Skin epidermis (tissue), 12 donors: ENCODE measurements at regions not wholly inside any gene's neighbourhood (a gene's known extent, or its start where the extent isn't known, plus 50 kb on each side); places are given as distances from the start of the nearest gene placed in this dataset.
"Not testable (repeated sequence)": the region's sequence is repeated elsewhere in the genome, so short reads cannot be mapped to it uniquely, and the experiment has no call there.

ENCODE experiments used
- H3K27ac ChIP-seq, 21 experiments: fragments of 200-600 bp; sonication (generic) in 11 of 21; one replicate each; pipeline ENCODE4 v1.5.0; 2020; ENCODE audit warnings: mild to moderate bottlenecking in 3 of 21, inconsistent platforms in 2 of 21, moderate library complexity in 2 of 21
- H3K4me3 ChIP-seq, 7 experiments: fragments of 200-600 bp; sonication (generic) in 2 of 7; one replicate each; pipeline ENCODE4 v1.5.0; 2020; ENCODE audit warnings: inconsistent platforms in 2 of 7, mild to moderate bottlenecking in 2 of 7, moderate library complexity in 1 of 7

GRCh38 chr16:64292161-64292560 lies 829.7 kb downstream of the CDH11 start:
- Histone ChIP-seq H3K27ac (no peak overlapping the region), H3K4me3 (no peak overlapping the region)

GRCh38 chr16:64290461-64290860 lies 831.4 kb downstream of the CDH11 start:
- Histone ChIP-seq H3K4me3 (no peak overlapping the region), H3K27ac (no peak overlapping the region)

GRCh38 chr16:64287655-64288528 lies 834.0 kb downstream of the CDH11 start:
- no peak overlapping the region for H3K27ac ChIP-seq
- no peak overlapping the region for H3K4me3 ChIP-seq

- Histone ChIP-seq H3K27ac (no peak overlapping the region), H3K4me3 (no peak overlapping the region)
Observed at GRCh38 chr16:64282181-64282580, 839.7 kb downstream of the CDH11 start.

- Histone ChIP-seq H3K27ac (no peak overlapping the region), H3K4me3 (no peak overlapping the region)
Observed at GRCh38 chr16:64280317-64280716, 841.5 kb downstream of the CDH11 start.

GRCh38 chr16:64278196-64278595 lies 843.7 kb downstream of the CDH11 start:
- Histone ChIP-seq H3K27ac (no peak overlapping the region), H3K4me3 (no peak overlapping the region)

GRCh38 chr16:64276646-64277045 lies 845.2 kb downstream of the CDH11 start:
- Histone ChIP-seq H3K4me3 (no peak overlapping the region), H3K27ac (no peak overlapping the region)

- Histone ChIP-seq H3K4me3 (no peak overlapping the region), H3K27ac (no peak overlapping the region)
Observed at GRCh38 chr16:64272028-64272427, 849.8 kb downstream of the CDH11 start.

- H3K4me3 ChIP-seq: no peak overlapping the region
- no peak overlapping the region for H3K27ac ChIP-seq
Observed at GRCh38 chr16:64269756-64270155, 852.1 kb downstream of the CDH11 start.

GRCh38 chr16:64265756-64266155 lies 856.1 kb downstream of the CDH11 start:
- Histone ChIP-seq H3K4me3 (no peak overlapping the region), H3K27ac (no peak overlapping the region)

- H3K27ac ChIP-seq, H3K4me3 ChIP-seq: not testable (repeated sequence)
Observed at GRCh38 chr16:64260631-64261401, 861.0 kb downstream of the CDH11 start.

GRCh38 chr16:64254443-64255367 lies 867.2 kb downstream of the CDH11 start:
- Histone ChIP-seq H3K4me3 (no peak overlapping the region), H3K27ac (no peak overlapping the region)

GRCh38 chr16:64253525-64253924 lies 868.3 kb downstream of the CDH11 start:
- no peak overlapping the region for H3K27ac ChIP-seq
- H3K4me3 ChIP-seq: no peak overlapping the region

- Histone ChIP-seq H3K27ac (no peak overlapping the region), H3K4me3 (no peak overlapping the region)
Observed at GRCh38 chr16:64253096-64253495, 868.8 kb downstream of the CDH11 start.

- Histone ChIP-seq H3K4me3 (no peak overlapping the region), H3K27ac (no peak overlapping the region)
Observed at GRCh38 chr16:64251742-64252141, 870.1 kb downstream of the CDH11 start.

GRCh38 chr16:64250866-64251265 lies 871.0 kb downstream of the CDH11 start:
- no peak overlapping the region for H3K4me3 ChIP-seq
- H3K27ac ChIP-seq: no peak overlapping the region

- H3K4me3 ChIP-seq: no peak overlapping the region
- no peak overlapping the region for H3K27ac ChIP-seq
Observed at GRCh38 chr16:64242492-64242891, 879.4 kb downstream of the CDH11 start.

- Histone ChIP-seq H3K4me3 (no peak overlapping the region), H3K27ac (no peak overlapping the region)
Observed at GRCh38 chr16:64240586-64240985, 881.3 kb downstream of the CDH11 start.

GRCh38 chr16:64238571-64238970 lies 883.3 kb downstream of the CDH11 start:
- no peak overlapping the region for H3K27ac ChIP-seq

GRCh38 chr16:64236316-64236715 lies 885.5 kb downstream of the CDH11 start:
- H3K4me3 ChIP-seq: no peak overlapping the region
- H3K27ac ChIP-seq: no peak overlapping the region

More at GRCh38 chr16:64238571-64238970, 883.3 kb downstream of the CDH11 start:
- H3K4me3 ChIP-seq: no peak overlapping the region
